ENCODE measurements at regions not wholly inside any gene's neighbourhood (a gene's known extent, or its start where the extent isn't known, plus 50 kb on each side); places are given as distances from the start of the nearest gene placed in this dataset.

DNA sequence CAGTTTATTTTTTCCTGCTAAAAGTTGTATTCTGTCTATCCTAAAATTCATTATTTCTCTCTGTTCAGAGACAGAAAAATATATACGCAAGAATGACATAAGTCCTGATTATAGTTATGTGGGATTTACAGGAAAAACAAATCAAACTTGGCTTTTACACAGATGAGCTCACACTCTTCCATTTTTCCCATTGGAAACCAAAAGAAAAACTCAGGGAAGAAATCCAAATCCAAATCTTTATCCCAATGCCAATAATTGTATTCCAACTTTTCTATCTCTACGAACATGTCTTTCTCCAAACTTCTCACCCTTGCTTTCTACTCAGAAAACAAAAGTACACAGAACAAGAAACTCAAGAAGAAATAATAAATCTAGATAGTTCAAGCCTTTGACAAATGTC lies 249.1 kb upstream of the TMEFF2 start:
- intact Hi-C loops (cut with DNase I; ENCODE audit: low total_unique reads): no loop called here
- Histone ChIP-seq H3K9me3 (no peaks in the 10 kb centered on the region), H3K27ac (no peak overlapping the region), H3K4me1 (no peaks in the 10 kb centered on the region), H3K36me3 (no peaks in the 10 kb centered on the region), H3K27me3 (no peaks in the 10 kb centered on the region), H3K4me3 (no peak overlapping the region)
- no peak for TF ChIP-seq CTCF (IDR thresholded peaks at IDR 0.05)
- DNase-seq: no peak

GRCh38 chr2:192438239-192438638 lies 243.5 kb upstream of the TMEFF2 start:
- Histone ChIP-seq H3K9me3 (no peaks in the 10 kb centered on the region), H3K36me3 (no peaks in the 10 kb centered on the region), H3K27me3 (no peaks in the 10 kb centered on the region), H3K4me1 (no peaks in the 10 kb centered on the region), H3K27ac (no peak overlapping the region), H3K4me3 (no peak overlapping the region)
- no peak for DNase-seq
- intact Hi-C loops (cut with DNase I; ENCODE audit: low total_unique reads): no loop called here
- no peak for TF ChIP-seq CTCF (IDR thresholded peaks at IDR 0.05)

DNA sequence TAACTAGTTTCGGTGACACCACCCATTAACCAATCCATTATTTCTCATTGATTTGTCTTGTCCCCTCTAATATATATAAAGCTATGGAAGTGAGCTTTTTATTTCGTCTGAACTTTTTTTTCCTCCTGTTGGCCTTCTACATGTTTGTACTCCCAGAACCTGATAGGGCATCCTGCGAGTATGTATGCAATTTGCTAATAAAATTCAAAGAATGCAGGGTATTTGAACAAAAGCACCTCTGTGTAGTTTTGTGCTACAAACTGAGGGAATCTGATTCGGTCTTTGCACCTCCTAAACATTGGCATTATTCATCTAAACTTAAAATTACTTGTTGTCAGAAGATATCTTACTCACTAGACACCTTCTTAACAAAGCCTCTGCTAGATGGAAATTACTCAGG lies 242.9 kb upstream of the TMEFF2 start:
- no peak for DNase-seq
- Histone ChIP-seq H3K4me1 (no peaks in the 10 kb centered on the region), H3K27me3 (no peaks in the 10 kb centered on the region), H3K36me3 (no peaks in the 10 kb centered on the region), H3K4me3 (no peak overlapping the region), H3K27ac (no peak overlapping the region), H3K9me3 (no peaks in the 10 kb centered on the region)
- intact Hi-C loops (cut with DNase I; ENCODE audit: low total_unique reads): no loop called here
- no peak for TF ChIP-seq CTCF (IDR thresholded peaks at IDR 0.05)

- H3K36me3 ChIP-seq: no peaks in the 10 kb centered on the region
Observed at GRCh38 chr2:192424243-192424642, 229.5 kb upstream of the TMEFF2 start.

DNA sequence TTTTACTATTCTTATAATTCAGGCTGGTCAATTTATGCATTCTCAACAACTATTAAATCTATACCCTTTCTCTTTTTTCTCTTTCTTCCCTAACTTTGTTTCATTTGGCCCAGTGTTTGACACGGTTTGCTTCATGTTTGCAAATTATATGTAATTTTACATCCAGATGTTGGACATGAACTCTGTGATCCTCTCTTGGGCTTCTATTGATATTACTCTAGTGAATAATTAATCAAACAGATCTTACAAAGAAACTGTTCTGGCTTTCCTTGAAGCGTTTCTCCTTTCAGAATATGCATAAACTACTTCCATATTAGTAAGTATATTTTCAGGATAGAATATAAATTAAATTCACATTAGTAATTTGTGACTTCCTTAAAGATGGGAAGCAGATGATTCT lies 225.1 kb upstream of the TMEFF2 start:
- Histone ChIP-seq H3K36me3 (no peaks in the 10 kb centered on the region), H3K4me3 (no peak overlapping the region), H3K27me3 (no peaks in the 10 kb centered on the region), H3K4me1 (no peaks in the 10 kb centered on the region), H3K27ac (no peak overlapping the region), H3K9me3 (no peaks in the 10 kb centered on the region)
- DNase-seq: no peak
- no peak for TF ChIP-seq CTCF (IDR thresholded peaks at IDR 0.05)
- intact Hi-C loops (cut with DNase I; ENCODE audit: low total_unique reads): no loop called here

More at GRCh38 chr2:192424243-192424642, 229.5 kb upstream of the TMEFF2 start:
- H3K27me3 ChIP-seq: no peaks in the 10 kb centered on the region
- no peak overlapping the region for H3K4me3 ChIP-seq
- no peaks in the 10 kb centered on the region for H3K9me3 ChIP-seq
- intact Hi-C loops (cut with DNase I; ENCODE audit: low total_unique reads): no loop called here
- DNase-seq: no peak
- H3K27ac ChIP-seq: no peak overlapping the region
- H3K4me1 ChIP-seq: no peaks in the 10 kb centered on the region
- TF ChIP-seq CTCF (IDR thresholded peaks at IDR 0.05): no peak

- H3K27me3 ChIP-seq: no peaks in the 10 kb centered on the region
- no peaks in the 10 kb centered on the region for H3K4me1 ChIP-seq
- peaks cover 0 to 11% (median 0%) of the 10 kb centered on the region in 3 donors for H3K9me3 ChIP-seq
- TF ChIP-seq CTCF (IDR thresholded peaks at IDR 0.05): no peak
- no peak for DNase-seq
- intact Hi-C loops (cut with DNase I; ENCODE audit: low total_unique reads): no loop called here
- H3K4me3 ChIP-seq: no peak overlapping the region
- H3K27ac ChIP-seq: no peak overlapping the region
- H3K36me3 ChIP-seq: no peaks in the 10 kb centered on the region
Observed at GRCh38 chr2:192416060-192416459, 221.3 kb upstream of the TMEFF2 start.

Measured in tibial artery (tissue), 4 donors.